Muscle of leg (tissue), 3 donors: ENCODE measurements at regions not wholly inside any gene's neighbourhood (a gene's known extent, or its start where the extent isn't known, plus 50 kb on each side); places are given as distances from the start of the nearest gene placed in this dataset.

ENCODE experiments used
- DNase-seq: peaks from one replicate; pipeline ENCODE4 v3.0.0; 2013
- H3K27ac ChIP-seq: one replicate; pipeline ENCODE4 v1.5.1; 2013; ENCODE audit warnings: mild to moderate bottlenecking, low read length, control low read depth
- H3K27me3 ChIP-seq: one replicate; pipeline ENCODE4 v1.6.1; 2013; ENCODE audit warnings: low read length; ENCODE audit not compliant: control insufficient read depth, insufficient read depth
- H3K36me3 ChIP-seq: one replicate; pipeline ENCODE4 v1.6.1; 2013; ENCODE audit warnings: low read length; ENCODE audit not compliant: control insufficient read depth, insufficient read depth
- H3K4me1 ChIP-seq: one replicate; pipeline ENCODE4 v1.6.1; 2013; ENCODE audit warnings: low read length; ENCODE audit not compliant: control insufficient read depth, insufficient read depth
- H3K4me3 ChIP-seq: one replicate; pipeline ENCODE4 v1.5.1; 2013; ENCODE audit warnings: low read length, control low read depth
- H3K9me3 ChIP-seq: replicated peaks from 2 replicates; pipeline ENCODE4 v1.6.1; 2013; ENCODE audit warnings: low read depth, low read length; ENCODE audit not compliant: control insufficient read depth
- WGBS: methylation state at CpG from one replicate; pipeline ENCODE4 v1.1.5; 2013; ENCODE audit warnings: missing lambda C conversion rate; ENCODE audit not compliant: insufficient coverage; 5-methylcytosine and 5-hydroxymethylcytosine counted together

GRCh38 chr14:82238649-82239048 lies 705.0 kb upstream of the SEL1L start:
- no peaks in the 10 kb centered on the region for H3K4me1 ChIP-seq
- no peaks in the 10 kb centered on the region for H3K36me3 ChIP-seq
- no peaks in the 10 kb centered on the region for H3K27me3 ChIP-seq
- no peaks in the 10 kb centered on the region for H3K9me3 ChIP-seq
- no CpG with 5 or more reads among the region's 2 CpGs for WGBS
- H3K4me3 ChIP-seq = no peak overlapping the region
- no peak for DNase-seq
- H3K27ac ChIP-seq = no peak overlapping the region

GRCh38 chr14:82239223-82239622 lies 705.6 kb upstream of the SEL1L start:
- no CpG with 5 or more reads among the region's 7 CpGs for WGBS
- Histone ChIP-seq H3K9me3 (no peaks in the 10 kb centered on the region), H3K27ac (no peak overlapping the region), H3K27me3 (no peaks in the 10 kb centered on the region), H3K36me3 (no peaks in the 10 kb centered on the region), H3K4me1 (no peaks in the 10 kb centered on the region), H3K4me3 (no peak overlapping the region)
- DNase-seq = peak; percentile 16

GRCh38 chr14:82244791-82245190 lies 711.1 kb upstream of the SEL1L start:
- no peaks in the 10 kb centered on the region for H3K4me1 ChIP-seq
- H3K27me3 ChIP-seq = no peaks in the 10 kb centered on the region
- H3K36me3 ChIP-seq = no peaks in the 10 kb centered on the region
- no peak for DNase-seq
- H3K27ac ChIP-seq = no peak overlapping the region
- H3K4me3 ChIP-seq = no peak overlapping the region
- H3K9me3 ChIP-seq = no peaks in the 10 kb centered on the region
- no CpG with 5 or more reads among the region's 4 CpGs for WGBS

GRCh38 chr14:82251494-82251893 lies 717.8 kb upstream of the SEL1L start:
- WGBS = 97% methylated on average over 6 of the region's 8 CpGs
- DNase-seq = no peak
- Histone ChIP-seq H3K4me3 (no peak overlapping the region), H3K27me3 (no peaks in the 10 kb centered on the region), H3K27ac (no peak overlapping the region), H3K36me3 (no peaks in the 10 kb centered on the region), H3K4me1 (no peaks in the 10 kb centered on the region), H3K9me3 (no peaks in the 10 kb centered on the region)

- Histone ChIP-seq H3K9me3 (peaks cover 3% of the 10 kb centered on the region), H3K4me1 (no peaks in the 10 kb centered on the region)
These were observed 736.6 kb upstream of the SEL1L start for GRCh38 chr14:82270286-82270685.

GRCh38 chr14:82298811-82299210 lies 765.2 kb upstream of the SEL1L start:
- H3K27me3 ChIP-seq = no peaks in the 10 kb centered on the region
- no peak overlapping the region for H3K27ac ChIP-seq
- H3K36me3 ChIP-seq = no peaks in the 10 kb centered on the region
- H3K4me1 ChIP-seq = no peaks in the 10 kb centered on the region
- no peak overlapping the region for H3K4me3 ChIP-seq
- no peak for DNase-seq
- H3K9me3 ChIP-seq = no peaks in the 10 kb centered on the region

More at GRCh38 chr14:82270286-82270685, 736.6 kb upstream of the SEL1L start:
- Histone ChIP-seq H3K27me3 (no peaks in the 10 kb centered on the region), H3K36me3 (no peaks in the 10 kb centered on the region), H3K27ac (no peak overlapping the region), H3K4me3 (no peak overlapping the region)
- no peak for DNase-seq

GRCh38 chr14:82309199-82309598 lies 775.5 kb upstream of the SEL1L start:
- peaks cover 9% of the 10 kb centered on the region for H3K9me3 ChIP-seq
- WGBS = 86% methylated on average over 1 of the region's 2 CpGs

GRCh38 chr14:82313889-82314288 lies 780.2 kb upstream of the SEL1L start:
- no peak overlapping the region for H3K27ac ChIP-seq
- no peaks in the 10 kb centered on the region for H3K4me1 ChIP-seq
- peak; percentile 47 for DNase-seq
- no CpG with 5 or more reads among the region's 1 CpG for WGBS
- H3K27me3 ChIP-seq = no peaks in the 10 kb centered on the region
- H3K36me3 ChIP-seq = no peaks in the 10 kb centered on the region
- peaks cover 6% of the 10 kb centered on the region for H3K9me3 ChIP-seq
- no peak overlapping the region for H3K4me3 ChIP-seq

More at GRCh38 chr14:82309199-82309598, 775.5 kb upstream of the SEL1L start:
- H3K27ac ChIP-seq = no peak overlapping the region
- DNase-seq = no peak
- H3K4me1 ChIP-seq = no peaks in the 10 kb centered on the region
- H3K27me3 ChIP-seq = no peaks in the 10 kb centered on the region
- H3K4me3 ChIP-seq = no peak overlapping the region
- no peaks in the 10 kb centered on the region for H3K36me3 ChIP-seq

- no peaks in the 10 kb centered on the region for H3K4me1 ChIP-seq
- DNase-seq = no peak
- no peaks in the 10 kb centered on the region for H3K36me3 ChIP-seq
- no peak overlapping the region for H3K27ac ChIP-seq
- H3K4me3 ChIP-seq = no peak overlapping the region
- no peaks in the 10 kb centered on the region for H3K27me3 ChIP-seq
- peaks cover 6% of the 10 kb centered on the region for H3K9me3 ChIP-seq
- no CpG with 5 or more reads among the region's 4 CpGs for WGBS
These were observed 794.8 kb upstream of the SEL1L start for GRCh38 chr14:82328442-82328841.

GRCh38 chr14:82341261-82341810 lies 807.7 kb upstream of the SEL1L start:
- WGBS = no CpG with 5 or more reads among the region's 2 CpGs
- H3K27ac ChIP-seq = no peak overlapping the region
- H3K4me1 ChIP-seq = no peaks in the 10 kb centered on the region
- H3K4me3 ChIP-seq = no peak overlapping the region
- peaks cover 5% of the 10 kb centered on the region for H3K9me3 ChIP-seq
- peak; percentile 66 for DNase-seq
- H3K36me3 ChIP-seq = no peaks in the 10 kb centered on the region
- no peaks in the 10 kb centered on the region for H3K27me3 ChIP-seq

- Histone ChIP-seq H3K9me3 (peaks cover 7% of the 10 kb centered on the region), H3K4me3 (no peak overlapping the region), H3K36me3 (no peaks in the 10 kb centered on the region), H3K27me3 (no peaks in the 10 kb centered on the region), H3K27ac (no peak overlapping the region), H3K4me1 (no peaks in the 10 kb centered on the region)
- no peak for DNase-seq
These were observed 808.9 kb upstream of the SEL1L start for GRCh38 chr14:82342596-82342995.
